GM23248 (cell line): ENCODE measurements at regions not wholly inside any gene's neighbourhood (a gene's known extent, or its start where the extent isn't known, plus 50 kb on each side); places are given as distances from the start of the nearest gene placed in this dataset.

Experiments used
- EZH2 ChIP-seq: fragments of 200-600 bp; sonication (generic); IDR thresholded peaks from 2 replicates; pipeline ENCODE4 v1.6.1; 2018; ENCODE audit warnings: antibody characterized with exemption, mild to moderate bottlenecking; ENCODE audit not compliant: insufficient read depth, poor library complexity, severe bottlenecking
- EZH2phosphoT487 ChIP-seq: fragments of 200-600 bp; sonication (generic); IDR thresholded peaks from 2 replicates; pipeline ENCODE4 v1.6.1; 2018; ENCODE audit warnings: antibody characterized with exemption, moderate library complexity, mild to moderate bottlenecking, low read depth; ENCODE audit not compliant: insufficient read depth

GRCh38 chr15:26212109-26212508, 349.0 kb upstream of the ATP10A start:
- no peak for TF ChIP-seq EZH2phosphoT487
- TF ChIP-seq EZH2: no peak
